K562 (cell line): ENCODE measurements at regions not wholly inside any gene's neighbourhood (a gene's known extent, or its start where the extent isn't known, plus 50 kb on each side); places are given as distances from the start of the nearest gene placed in this dataset.
"Not testable (repeated sequence)": the region's sequence is repeated elsewhere in the genome, so short reads cannot be mapped to it uniquely, and the experiment has no call there.

ENCODE experiments used
- ATAC-seq: fragments of 200-7000 bp; cut with Tn5 transposase; 3 replicates; pipeline ENCODE4 v1.9.1; 2020; ENCODE audit warnings: moderate library complexity
- BruUV-seq: library from RNA; stranded (reverse); fragments of 400-500 nt; replicated peaks from 2 replicates; lab custom pipeline; 2021; lab: Mats Ljungman, UMichigan
- CTCF ChIA-PET: fragments of 300-600 bp; formaldehyde crosslinking; extraction: SDS; loops from one replicate; lab custom pipeline; 2021; ENCODE audit warnings: low intra/inter-chr PET ratio; lab: Yijun Ruan, JAX
- POLR2A ChIA-PET: fragments of 300-600, 350-650 bp; sonication (Branson Sonifier 250); formaldehyde crosslinking; extraction: SDS; loops from one replicate; lab custom pipeline; 2021; ENCODE audit warnings: antibody characterized with exemption, inconsistent platforms; lab: Yijun Ruan, JAX
- DNase-seq, 4 experiments: peaks; one replicate each; pipeline versions ENCODE4 v3.0.0 to v3.0.0-alpha.2; 2011 to 2018; ENCODE audit warnings: low spot score in 3 of 4, mixed read lengths in 3 of 4; ENCODE audit errors: extremely low read depth in 1 of 4
- FAIRE-seq: peaks from 2 replicates; lab custom pipeline; 2011; peaks lifted over from hg19 to GRCh38; lab: Jason Lieb, UNC
- H2AFZ ChIP-seq: 2 replicates; pipeline ENCODE4 v1.6.0; 2011; ENCODE audit warnings: low read depth, low read length, control low read depth, inconsistent platforms
- H3K27ac ChIP-seq: fragments of 200-600 bp; 3 replicates; pipeline ENCODE4 v1.8.0; 2011; ENCODE audit warnings: low read depth, mild to moderate bottlenecking, control low read depth, inconsistent platforms, low read length, moderate library complexity, mixed read lengths; ENCODE audit errors: extremely low read depth
- H3K27me3 ChIP-seq, 2 experiments: fragments of 300-600 bp in 1 of 2; 2 replicates in 1 of 2; 3 replicates in 1 of 2; pipeline versions ENCODE4 v1.6.0 to v1.8.0; 2011; ENCODE audit warnings: inconsistent platforms in 2 of 2, low read length in 2 of 2, mild to moderate bottlenecking in 1 of 2, mixed read lengths in 1 of 2, moderate library complexity in 1 of 2; ENCODE audit not compliant: control insufficient read depth in 2 of 2, insufficient read depth in 2 of 2
- H3K36me3 ChIP-seq: fragments of 300-600 bp; 3 replicates; pipeline ENCODE4 v1.8.0; 2011; ENCODE audit warnings: mild to moderate bottlenecking, low read length, inconsistent platforms; ENCODE audit not compliant: control insufficient read depth, insufficient read depth
- H3K4me1 ChIP-seq, 2 experiments: fragments of 200-600 bp in 1 of 2; replicated peaks in 1 of 2; 2 replicates in 1 of 2; 3 replicates in 1 of 2; pipeline versions ENCODE4 v1.5.1 to v1.8.0; 2011; ENCODE audit warnings: inconsistent platforms in 2 of 2, low read length in 2 of 2, mild to moderate bottlenecking in 1 of 2, mixed read lengths in 1 of 2, moderate library complexity in 1 of 2; ENCODE audit not compliant: control insufficient read depth in 2 of 2, insufficient read depth in 2 of 2
- H3K4me2 ChIP-seq: 2 replicates; pipeline ENCODE4 v1.6.1; 2011; ENCODE audit warnings: low read length, control low read depth, inconsistent platforms, mixed read lengths; ENCODE audit not compliant: insufficient read depth
- H3K4me3 ChIP-seq: fragments of 200-600 bp; sonication (generic), shearing (Covaris generic); 2 replicates; pipeline ENCODE4 v1.5.1; 2016; ENCODE audit warnings: control low read depth, inconsistent platforms
- H3K79me2 ChIP-seq: fragments of 200-600 bp; 3 replicates; pipeline ENCODE4 v1.8.0; 2011; ENCODE audit warnings: low read length, inconsistent platforms; ENCODE audit not compliant: control insufficient read depth, insufficient read depth
- H3K9ac ChIP-seq, 2 experiments: 2 replicates each; pipeline versions ENCODE4 v1.6.0 to v1.6.1; 2011; ENCODE audit warnings: low read depth in 2 of 2, low read length in 2 of 2, control low read depth in 1 of 2, inconsistent platforms in 1 of 2, mild to moderate bottlenecking in 1 of 2, mixed read lengths in 1 of 2; ENCODE audit not compliant: insufficient read depth in 1 of 2
- H3K9me1 ChIP-seq: one replicate; pipeline ENCODE4 v1.6.0; 2011; ENCODE audit warnings: inconsistent platforms, mild to moderate bottlenecking, low read length, moderate library complexity; ENCODE audit not compliant: control insufficient read depth, insufficient read depth
- H3K9me3 ChIP-seq: replicated peaks from 2 replicates; pipeline ENCODE4 v1.5.1; 2011; ENCODE audit warnings: low read depth, low read length, inconsistent platforms; ENCODE audit not compliant: control insufficient read depth, insufficient read depth
- H4K20me1 ChIP-seq: replicated peaks from 2 replicates; pipeline ENCODE4 v1.6.1; 2011; ENCODE audit warnings: low read length, inconsistent platforms, mixed read lengths; ENCODE audit not compliant: control insufficient read depth, insufficient read depth
- ATF3 ChIP-seq, 2 experiments: fragments of 450-650 bp in 1 of 2; sonication (generic) in 1 of 2; formaldehyde crosslinking in 1 of 2; IDR thresholded peaks in 1 of 2; conservative IDR thresholded peaks in 1 of 2; 2 replicates each; pipeline versions ENCODE4 v1.6.1 to v1.8.1; 2016 to 2023; ENCODE audit warnings: mild to moderate bottlenecking in 2 of 2, moderate library complexity in 2 of 2, inconsistent platforms in 1 of 2, missing genetic modification reagents in 1 of 2
- SMARCA4 ChIP-seq: fragments of 450-650 bp; IDR thresholded peaks from 2 replicates; pipeline ENCODE4 v1.6.1; 2016
- ZNF121 ChIP-seq: sonication (generic); formaldehyde crosslinking; conservative IDR thresholded peaks from 2 replicates; pipeline ENCODE4 v1.8.0; 2022; ENCODE audit warnings: missing genetic modification reagents
- WGBS: fragments of 100-300 bp; shearing (Covaris generic); methylation state at CpG from one replicate; pipeline ENCODE4 v1.1.6; 2016; ENCODE audit warnings: low coverage, mixed read lengths; ENCODE audit not compliant: insufficient coverage; ENCODE audit errors: missing lambda C conversion rate; 5-methylcytosine and 5-hydroxymethylcytosine counted together
- in situ Hi-C: fragments of 300-500 bp; cut with MboI; formaldehyde crosslinking; loops from 4 replicates; pipeline ENCODE4 v1.15.0; 2018; ENCODE audit warnings: inconsistent platforms, mixed read lengths
- intact Hi-C: fragments of 100-400 bp; cut with micrococcal nuclease; formaldehyde crosslinking; loops from 2 replicates; pipeline ENCODE4 v1.14.2; 2022

- DNase-seq, H3K4me1 ChIP-seq, H2AFZ ChIP-seq, H3K27ac ChIP-seq, in situ Hi-C loops, H3K4me3 ChIP-seq, H3K9me1 ChIP-seq, H3K27me3 ChIP-seq, H3K79me2 ChIP-seq, ATAC-seq, H4K20me1 ChIP-seq, intact Hi-C loops, FAIRE-seq, H3K4me2 ChIP-seq, H3K36me3 ChIP-seq, H3K9ac ChIP-seq, BruUV-seq, H3K9me3 ChIP-seq: not testable (repeated sequence)
- ChIA-PET POLR2A (interaction anchor here (1.6 to 1.8 kb wide), 2 partner anchors 10 to 13 kb away, joined by 7 to 8 read pairs; no protein-coding TSS in a partner anchor), CTCF (interaction anchor here (0.7 kb wide), 1 partner anchor 281 kb away, joined by 3 read pairs; no protein-coding TSS in a partner anchor)
- peak; percentile 75 for TF ChIP-seq ZNF121 (CRISPR knock-in tag)
- 78% methylated on average over 4 of the region's 4 CpGs for WGBS
Observed at GRCh38 chr13:50139435-50139934, 124.2 kb downstream of the KCNRG start.

- Histone ChIP-seq H2AFZ (no peak overlapping the region), H3K27me3 (no peaks in the 10 kb centered on the region), H3K4me1 (no peaks in the 10 kb centered on the region), H3K9me1 (no peaks in the 10 kb centered on the region), H3K9me3 (no peaks in the 10 kb centered on the region), H3K27ac (no peak overlapping the region), H3K36me3 (no peaks in the 10 kb centered on the region), H3K9ac (no peak overlapping the region), H3K4me3 (no peak overlapping the region), H4K20me1 (no peaks in the 10 kb centered on the region), H3K4me2 (no peak overlapping the region), H3K79me2 (no peaks in the 10 kb centered on the region)
- intact Hi-C loops = no loop called here
- CTCF ChIA-PET = no interaction called here
- TF ChIP-seq SMARCA4 = no peak
- TF ChIP-seq ATF3 (IDR thresholded peaks at IDR 0.05) = 0 out of 2 replicates have a peak, but pooled peaks have one; percentile 8
- TF ChIP-seq ATF3 (CRISPR knock-in tag; conservative IDR thresholded peaks at IDR 0.05) = no peak
- POLR2A ChIA-PET = no interaction called here
- FAIRE-seq (no peak), ATAC-seq (no peak), DNase-seq (no peak)
- WGBS = 44% methylated on average over 2 of the region's 2 CpGs
- no TSS peak for BruUV-seq
- in situ Hi-C loops = no loop called here
Observed at GRCh38 chr13:50140153-50140552, 124.9 kb downstream of the KCNRG start.
